ENCODE measurements at regions not wholly inside any gene's neighbourhood (a gene's known extent, or its start where the extent isn't known, plus 50 kb on each side); places are given as distances from the start of the nearest gene placed in this dataset.

- H3K4me3 ChIP-seq (ENCODE audit: low read depth, low read length) = no peak overlapping the region
- TF ChIP-seq, protein P1, sequence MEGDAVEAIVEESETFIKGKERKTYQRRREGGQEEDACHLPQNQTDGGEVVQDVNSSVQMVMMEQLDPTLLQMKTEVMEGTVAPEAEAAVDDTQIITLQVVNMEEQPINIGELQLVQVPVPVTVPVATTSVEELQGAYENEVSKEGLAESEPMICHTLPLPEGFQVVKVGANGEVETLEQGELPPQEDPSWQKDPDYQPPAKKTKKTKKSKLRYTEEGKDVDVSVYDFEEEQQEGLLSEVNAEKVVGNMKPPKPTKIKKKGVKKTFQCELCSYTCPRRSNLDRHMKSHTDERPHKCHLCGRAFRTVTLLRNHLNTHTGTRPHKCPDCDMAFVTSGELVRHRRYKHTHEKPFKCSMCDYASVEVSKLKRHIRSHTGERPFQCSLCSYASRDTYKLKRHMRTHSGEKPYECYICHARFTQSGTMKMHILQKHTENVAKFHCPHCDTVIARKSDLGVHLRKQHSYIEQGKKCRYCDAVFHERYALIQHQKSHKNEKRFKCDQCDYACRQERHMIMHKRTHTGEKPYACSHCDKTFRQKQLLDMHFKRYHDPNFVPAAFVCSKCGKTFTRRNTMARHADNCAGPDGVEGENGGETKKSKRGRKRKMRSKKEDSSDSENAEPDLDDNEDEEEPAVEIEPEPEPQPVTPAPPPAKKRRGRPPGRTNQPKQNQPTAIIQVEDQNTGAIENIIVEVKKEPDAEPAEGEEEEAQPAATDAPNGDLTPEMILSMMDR (IDR thresholded peaks at IDR 0.05; ENCODE audit: insufficient read depth, low read depth, low read length, missing control alignments) = no peak
- DNase-seq (ENCODE audit: low read depth) = no peak
These were observed 208.9 kb downstream of the GLI2 start for GRCh38 chr2:120944575-120944974.

GRCh38 chr2:120945091-120945490 is 209.4 kb downstream of the GLI2 start:
- TF ChIP-seq, protein P1 (IDR thresholded peaks at IDR 0.05; ENCODE audit: insufficient read depth, low read depth, low read length, missing control alignments) = no peak
- no peak overlapping the region for H3K4me3 ChIP-seq (ENCODE audit: low read depth, low read length)
- no peak for DNase-seq (ENCODE audit: low read depth)

DNA sequence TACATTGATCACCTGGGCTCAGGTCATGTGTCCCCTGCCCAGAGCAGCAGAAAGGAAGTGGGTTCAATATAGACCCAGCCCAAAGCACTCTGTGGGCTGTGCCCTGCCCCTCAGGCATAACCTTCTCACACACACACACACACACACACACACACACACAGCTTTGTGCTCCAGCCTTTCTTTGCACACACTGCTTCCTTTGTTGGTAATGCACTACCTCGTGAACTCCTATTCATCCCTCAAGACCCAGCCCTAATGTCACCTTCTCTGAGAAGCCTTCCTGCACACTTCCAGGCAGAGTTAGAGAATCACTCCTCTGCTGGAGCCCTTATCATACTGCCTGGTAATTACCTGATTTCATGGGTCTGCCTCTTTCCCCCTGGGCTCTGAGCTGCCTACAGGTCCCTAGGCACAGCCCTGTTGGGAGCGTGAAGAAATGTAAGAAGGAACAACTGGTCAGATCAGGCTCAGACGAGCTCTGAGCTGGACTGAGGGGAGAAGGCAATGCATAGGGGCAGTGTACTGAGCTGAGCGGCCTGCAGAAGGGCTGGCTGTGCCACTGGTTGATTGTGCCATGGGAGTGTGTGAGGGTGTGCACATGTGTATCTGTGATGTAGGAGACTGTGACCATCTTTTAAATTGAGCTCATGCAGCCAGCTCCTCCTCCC is 210.3 kb downstream of the GLI2 start:
- no peak for DNase-seq (ENCODE audit: low read depth)
- TF ChIP-seq, protein P1 (IDR thresholded peaks at IDR 0.05; ENCODE audit: insufficient read depth, low read depth, low read length, missing control alignments) = no peak
- no peak overlapping the region for H3K4me3 ChIP-seq (ENCODE audit: low read depth, low read length)

GRCh38 chr2:120947327-120947726 is 211.7 kb downstream of the GLI2 start:
- TF ChIP-seq, protein P1 (IDR thresholded peaks at IDR 0.05; ENCODE audit: insufficient read depth, low read depth, low read length, missing control alignments) = no peak
- DNase-seq (ENCODE audit: low read depth) = no peak
- H3K4me3 ChIP-seq (ENCODE audit: low read depth, low read length) = no peak overlapping the region

GRCh38 chr2:120947982-120948661 is 212.5 kb downstream of the GLI2 start:
- TF ChIP-seq, protein P1 (IDR thresholded peaks at IDR 0.05; ENCODE audit: insufficient read depth, low read depth, low read length, missing control alignments) = no peak
- DNase-seq (ENCODE audit: low read depth) = no peak
- H3K4me3 ChIP-seq (ENCODE audit: low read depth, low read length) = no peak overlapping the region

DNA sequence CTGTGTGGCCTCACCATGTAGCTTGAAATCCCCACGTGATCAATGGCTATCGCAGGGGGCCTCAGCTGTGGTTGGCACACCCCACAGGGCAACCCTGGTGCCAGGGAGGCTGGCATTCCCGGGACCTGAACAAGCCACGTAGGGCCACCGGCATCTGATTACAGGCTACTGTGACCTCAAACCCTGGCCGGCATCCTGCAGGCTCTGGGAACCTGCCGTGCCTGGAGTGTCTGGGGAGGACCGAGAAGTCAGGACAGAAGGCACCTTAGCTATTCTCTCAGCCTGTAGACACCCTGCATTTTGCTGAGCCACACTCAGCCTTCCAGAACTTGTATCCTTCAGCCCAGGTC is 213.0 kb downstream of the GLI2 start:
- TF ChIP-seq, protein P1 (IDR thresholded peaks at IDR 0.05; ENCODE audit: insufficient read depth, low read depth, low read length, missing control alignments) = no peak
- no peak for DNase-seq (ENCODE audit: low read depth)
- no peak overlapping the region for H3K4me3 ChIP-seq (ENCODE audit: low read depth, low read length)
